K562 (cell line): ENCODE measurements at regions not wholly inside any gene's neighbourhood (a gene's known extent, or its start where the extent isn't known, plus 50 kb on each side); places are given as distances from the start of the nearest gene placed in this dataset.

ENCODE experiments used
- ATAC-seq: fragments of 200-7000 bp; cut with Tn5 transposase; 3 replicates; pipeline ENCODE4 v1.9.1; 2020; ENCODE audit warnings: moderate library complexity
- BruUV-seq: library from RNA; stranded (reverse); fragments of 400-500 nt; replicated peaks from 2 replicates; lab custom pipeline; 2021; lab: Mats Ljungman, UMichigan
- CTCF ChIA-PET: fragments of 300-600 bp; formaldehyde crosslinking; extraction: SDS; loops from one replicate; lab custom pipeline; 2021; ENCODE audit warnings: low intra/inter-chr PET ratio; lab: Yijun Ruan, JAX
- POLR2A ChIA-PET: fragments of 300-600, 350-650 bp; sonication (Branson Sonifier 250); formaldehyde crosslinking; extraction: SDS; loops from one replicate; lab custom pipeline; 2021; ENCODE audit warnings: antibody characterized with exemption, inconsistent platforms; lab: Yijun Ruan, JAX
- DNase-seq, 4 experiments: peaks; one replicate each; pipeline versions ENCODE4 v3.0.0 to v3.0.0-alpha.2; 2011 to 2018; ENCODE audit warnings: low spot score in 3 of 4, mixed read lengths in 3 of 4; ENCODE audit errors: extremely low read depth in 1 of 4
- FAIRE-seq: peaks from 2 replicates; lab custom pipeline; 2011; peaks lifted over from hg19 to GRCh38; lab: Jason Lieb, UNC
- H2AFZ ChIP-seq: 2 replicates; pipeline ENCODE4 v1.6.0; 2011; ENCODE audit warnings: low read depth, low read length, control low read depth, inconsistent platforms
- H3K27ac ChIP-seq: fragments of 200-600 bp; 3 replicates; pipeline ENCODE4 v1.8.0; 2011; ENCODE audit warnings: low read depth, mild to moderate bottlenecking, control low read depth, inconsistent platforms, low read length, moderate library complexity, mixed read lengths; ENCODE audit errors: extremely low read depth
- H3K27me3 ChIP-seq, 2 experiments: fragments of 300-600 bp in 1 of 2; 2 replicates in 1 of 2; 3 replicates in 1 of 2; pipeline versions ENCODE4 v1.6.0 to v1.8.0; 2011; ENCODE audit warnings: inconsistent platforms in 2 of 2, low read length in 2 of 2, mild to moderate bottlenecking in 1 of 2, mixed read lengths in 1 of 2, moderate library complexity in 1 of 2; ENCODE audit not compliant: control insufficient read depth in 2 of 2, insufficient read depth in 2 of 2
- H3K36me3 ChIP-seq: fragments of 300-600 bp; 3 replicates; pipeline ENCODE4 v1.8.0; 2011; ENCODE audit warnings: mild to moderate bottlenecking, low read length, inconsistent platforms; ENCODE audit not compliant: control insufficient read depth, insufficient read depth
- H3K4me1 ChIP-seq, 2 experiments: fragments of 200-600 bp in 1 of 2; replicated peaks in 1 of 2; 2 replicates in 1 of 2; 3 replicates in 1 of 2; pipeline versions ENCODE4 v1.5.1 to v1.8.0; 2011; ENCODE audit warnings: inconsistent platforms in 2 of 2, low read length in 2 of 2, mild to moderate bottlenecking in 1 of 2, mixed read lengths in 1 of 2, moderate library complexity in 1 of 2; ENCODE audit not compliant: control insufficient read depth in 2 of 2, insufficient read depth in 2 of 2
- H3K4me2 ChIP-seq: 2 replicates; pipeline ENCODE4 v1.6.1; 2011; ENCODE audit warnings: low read length, control low read depth, inconsistent platforms, mixed read lengths; ENCODE audit not compliant: insufficient read depth
- H3K4me3 ChIP-seq: fragments of 200-600 bp; sonication (generic), shearing (Covaris generic); 2 replicates; pipeline ENCODE4 v1.5.1; 2016; ENCODE audit warnings: control low read depth, inconsistent platforms
- H3K79me2 ChIP-seq: fragments of 200-600 bp; 3 replicates; pipeline ENCODE4 v1.8.0; 2011; ENCODE audit warnings: low read length, inconsistent platforms; ENCODE audit not compliant: control insufficient read depth, insufficient read depth
- H3K9ac ChIP-seq, 2 experiments: 2 replicates each; pipeline versions ENCODE4 v1.6.0 to v1.6.1; 2011; ENCODE audit warnings: low read depth in 2 of 2, low read length in 2 of 2, control low read depth in 1 of 2, inconsistent platforms in 1 of 2, mild to moderate bottlenecking in 1 of 2, mixed read lengths in 1 of 2; ENCODE audit not compliant: insufficient read depth in 1 of 2
- H3K9me1 ChIP-seq: one replicate; pipeline ENCODE4 v1.6.0; 2011; ENCODE audit warnings: inconsistent platforms, mild to moderate bottlenecking, low read length, moderate library complexity; ENCODE audit not compliant: control insufficient read depth, insufficient read depth
- H3K9me3 ChIP-seq: replicated peaks from 2 replicates; pipeline ENCODE4 v1.5.1; 2011; ENCODE audit warnings: low read depth, low read length, inconsistent platforms; ENCODE audit not compliant: control insufficient read depth, insufficient read depth
- H4K20me1 ChIP-seq: replicated peaks from 2 replicates; pipeline ENCODE4 v1.6.1; 2011; ENCODE audit warnings: low read length, inconsistent platforms, mixed read lengths; ENCODE audit not compliant: control insufficient read depth, insufficient read depth
- BCL6 ChIP-seq: fragments of 250-450 bp; sonication (Bioruptor Pico); IDR thresholded peaks from 2 replicates; pipeline ENCODE4 v1.4.0; 2020
- BMI1 ChIP-seq: fragments of 150-350 bp; IDR thresholded peaks from 2 replicates; pipeline ENCODE4 v1.6.1; 2014; ENCODE audit warnings: low read length
- BRD4 ChIP-seq: fragments of 200-600 bp; sonication (generic); IDR thresholded peaks from 2 replicates; pipeline ENCODE4 v1.6.1; 2017; ENCODE audit warnings: inconsistent platforms
- EP400 ChIP-seq: fragments of 450-650 bp; IDR thresholded peaks from 2 replicates; pipeline ENCODE4 v1.6.1; 2017; ENCODE audit warnings: antibody characterized with exemption, mild to moderate bottlenecking, moderate library complexity
- FOXA1 ChIP-seq: fragments of 450-650 bp; IDR thresholded peaks from 2 replicates; pipeline ENCODE4 v1.6.1; 2016; ENCODE audit warnings: mild to moderate bottlenecking, borderline replicate concordance
- GABPA ChIP-seq: fragments of 200-800 bp; sonication (Bioruptor generic); conservative IDR thresholded peaks from 2 replicates; pipeline ENCODE4 v1.6.1; 2016; ENCODE audit warnings: low read depth, missing genetic modification characterization, missing compliant biosample characterization
- HEY1 ChIP-seq: fragments of 250-450 bp; sonication (Bioruptor Pico); IDR thresholded peaks from 2 replicates; pipeline ENCODE4 v1.5.0; 2020; ENCODE audit warnings: mild to moderate bottlenecking, moderate library complexity, borderline replicate concordance
- HLTF ChIP-seq: fragments of 450-650 bp; IDR thresholded peaks from 2 replicates; pipeline ENCODE4 v1.6.1; 2016
- KLF16 ChIP-seq: IDR thresholded peaks from 2 replicates; pipeline ENCODE4 v1.6.1; 2016; ENCODE audit warnings: antibody characterized with exemption
- RBM15 ChIP-seq: fragments of 200-400 bp; formaldehyde crosslinking; IDR thresholded peaks from 2 replicates; pipeline ENCODE4 v1.6.1; 2018; ENCODE audit warnings: mild to moderate bottlenecking, low read length, moderate library complexity; ENCODE audit not compliant: insufficient read depth
- RCOR1 ChIP-seq, 2 experiments: IDR thresholded peaks; 2 replicates each; pipeline ENCODE4 v1.6.1; 2012; ENCODE audit warnings: low read depth in 2 of 2, low read length in 2 of 2, borderline replicate concordance in 1 of 2, improper control_type of control experiment in 1 of 2
- SRSF3 ChIP-seq: fragments of 200-400 bp; formaldehyde crosslinking; IDR thresholded peaks from 2 replicates; pipeline ENCODE4 v1.6.1; 2016; ENCODE audit warnings: mild to moderate bottlenecking, low read length, moderate library complexity; ENCODE audit not compliant: insufficient read depth
- SRSF7 ChIP-seq: fragments of 200-400 bp; formaldehyde crosslinking; optimal IDR thresholded peaks from 2 replicates; pipeline ENCODE3; 2017; ENCODE audit warnings: mild to moderate bottlenecking, low read depth, low read length
- TBL1XR1 ChIP-seq, 2 experiments: IDR thresholded peaks; 2 replicates each; pipeline ENCODE4 v1.6.1; 2012; ENCODE audit warnings: improper control_type of control experiment in 2 of 2, low read length in 2 of 2, mild to moderate bottlenecking in 1 of 2
- ZKSCAN8 ChIP-seq: fragments of 200-800 bp; sonication (Bioruptor generic); IDR thresholded peaks from 2 replicates; pipeline ENCODE4 v1.6.1; 2016; ENCODE audit warnings: missing genetic modification characterization, missing compliant biosample characterization
- ZNF780A ChIP-seq: fragments of 250-450 bp; sonication (Bioruptor Pico); IDR thresholded peaks from 2 replicates; pipeline ENCODE4 v1.5.0; 2021; ENCODE audit warnings: mild to moderate bottlenecking
- ZSCAN29 ChIP-seq: fragments of 450-650 bp; IDR thresholded peaks from 2 replicates; pipeline ENCODE4 v1.6.1; 2017
- WGBS: fragments of 100-300 bp; shearing (Covaris generic); methylation state at CpG from one replicate; pipeline ENCODE4 v1.1.6; 2016; ENCODE audit warnings: low coverage, mixed read lengths; ENCODE audit not compliant: insufficient coverage; ENCODE audit errors: missing lambda C conversion rate; 5-methylcytosine and 5-hydroxymethylcytosine counted together
- in situ Hi-C: fragments of 300-500 bp; cut with MboI; formaldehyde crosslinking; loops from 4 replicates; pipeline ENCODE4 v1.15.0; 2018; ENCODE audit warnings: inconsistent platforms, mixed read lengths
- intact Hi-C: fragments of 100-400 bp; cut with micrococcal nuclease; formaldehyde crosslinking; loops from 2 replicates; pipeline ENCODE4 v1.14.2; 2022
- TF ChIP-seq, protein P1 (sequence below): IDR thresholded peaks from 2 replicates; pipeline ENCODE4 v1.6.1; 2011; ENCODE audit not compliant: insufficient read length; ENCODE audit errors: extremely low read depth
- TF ChIP-seq, protein P2 (sequence below), 2 experiments: fragments of 450-650 bp; IDR thresholded peaks; 2 replicates each; pipeline ENCODE4 v1.6.1; 2018; ENCODE audit warnings: mild to moderate bottlenecking in 2 of 2, low read depth in 1 of 2; ENCODE audit not compliant: partially characterized antibody in 2 of 2

DNA sequence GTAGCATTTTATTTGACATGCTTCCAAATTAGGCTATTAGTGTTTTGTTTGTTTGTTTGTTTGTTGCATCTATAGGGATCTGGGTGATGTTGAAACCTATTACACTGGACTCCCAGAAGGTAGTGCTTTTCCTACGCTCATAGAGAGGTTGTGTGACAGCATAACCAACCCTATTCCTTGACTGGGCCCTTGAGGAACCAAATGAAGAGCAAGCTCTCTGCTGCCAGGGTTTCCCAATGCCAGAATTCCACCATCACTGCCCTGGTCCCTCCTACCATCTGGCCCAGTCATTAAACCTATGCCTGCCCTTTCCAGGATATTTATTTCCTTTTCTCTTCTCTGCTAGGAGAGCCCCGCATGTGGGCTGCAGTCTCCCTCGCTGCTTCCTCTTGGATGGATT, 210.6 kb downstream of the IRS2 start:
- Histone ChIP-seq H3K36me3 (no peaks in the 10 kb centered on the region), H3K27ac (no peak overlapping the region)
- intact Hi-C loops: no loop called here

More for the DNA sequence above, 210.6 kb downstream of the IRS2 start:
- ATAC-seq (no peak), FAIRE-seq (no peak), DNase-seq (no peak)
- H2AFZ ChIP-seq: no peak overlapping the region
- CTCF ChIA-PET: no interaction called here
- TF ChIP-seq, protein P1, sequence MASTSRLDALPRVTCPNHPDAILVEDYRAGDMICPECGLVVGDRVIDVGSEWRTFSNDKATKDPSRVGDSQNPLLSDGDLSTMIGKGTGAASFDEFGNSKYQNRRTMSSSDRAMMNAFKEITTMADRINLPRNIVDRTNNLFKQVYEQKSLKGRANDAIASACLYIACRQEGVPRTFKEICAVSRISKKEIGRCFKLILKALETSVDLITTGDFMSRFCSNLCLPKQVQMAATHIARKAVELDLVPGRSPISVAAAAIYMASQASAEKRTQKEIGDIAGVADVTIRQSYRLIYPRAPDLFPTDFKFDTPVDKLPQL: no peak
- TF ChIP-seq SRSF7 (no peak), SRSF3 (no peak), BRD4 (no peak), RCOR1 (IDR thresholded peaks at IDR 0.05; ENCODE audit: borderline replicate concordance in 1 of 2, low read depth in 2 of 2, low read length in 2 of 2) (no peak), HLTF (no peak), GABPA (tag) (no peak), BCL6 (CRISPR knock-in tag) (no peak), ZKSCAN8 (no peak), KLF16 (no peak), TBL1XR1 (IDR thresholded peaks at IDR 0.05; ENCODE audit: low read length in 2 of 2) (no peak), ZSCAN29 (no peak), EP400 (no peak), BMI1 (no peak), ZNF780A (CRISPR knock-in tag) (no peak), FOXA1 (no peak), HEY1 (CRISPR knock-in tag) (no peak), RBM15 (no peak)
- TF ChIP-seq, protein P2, sequence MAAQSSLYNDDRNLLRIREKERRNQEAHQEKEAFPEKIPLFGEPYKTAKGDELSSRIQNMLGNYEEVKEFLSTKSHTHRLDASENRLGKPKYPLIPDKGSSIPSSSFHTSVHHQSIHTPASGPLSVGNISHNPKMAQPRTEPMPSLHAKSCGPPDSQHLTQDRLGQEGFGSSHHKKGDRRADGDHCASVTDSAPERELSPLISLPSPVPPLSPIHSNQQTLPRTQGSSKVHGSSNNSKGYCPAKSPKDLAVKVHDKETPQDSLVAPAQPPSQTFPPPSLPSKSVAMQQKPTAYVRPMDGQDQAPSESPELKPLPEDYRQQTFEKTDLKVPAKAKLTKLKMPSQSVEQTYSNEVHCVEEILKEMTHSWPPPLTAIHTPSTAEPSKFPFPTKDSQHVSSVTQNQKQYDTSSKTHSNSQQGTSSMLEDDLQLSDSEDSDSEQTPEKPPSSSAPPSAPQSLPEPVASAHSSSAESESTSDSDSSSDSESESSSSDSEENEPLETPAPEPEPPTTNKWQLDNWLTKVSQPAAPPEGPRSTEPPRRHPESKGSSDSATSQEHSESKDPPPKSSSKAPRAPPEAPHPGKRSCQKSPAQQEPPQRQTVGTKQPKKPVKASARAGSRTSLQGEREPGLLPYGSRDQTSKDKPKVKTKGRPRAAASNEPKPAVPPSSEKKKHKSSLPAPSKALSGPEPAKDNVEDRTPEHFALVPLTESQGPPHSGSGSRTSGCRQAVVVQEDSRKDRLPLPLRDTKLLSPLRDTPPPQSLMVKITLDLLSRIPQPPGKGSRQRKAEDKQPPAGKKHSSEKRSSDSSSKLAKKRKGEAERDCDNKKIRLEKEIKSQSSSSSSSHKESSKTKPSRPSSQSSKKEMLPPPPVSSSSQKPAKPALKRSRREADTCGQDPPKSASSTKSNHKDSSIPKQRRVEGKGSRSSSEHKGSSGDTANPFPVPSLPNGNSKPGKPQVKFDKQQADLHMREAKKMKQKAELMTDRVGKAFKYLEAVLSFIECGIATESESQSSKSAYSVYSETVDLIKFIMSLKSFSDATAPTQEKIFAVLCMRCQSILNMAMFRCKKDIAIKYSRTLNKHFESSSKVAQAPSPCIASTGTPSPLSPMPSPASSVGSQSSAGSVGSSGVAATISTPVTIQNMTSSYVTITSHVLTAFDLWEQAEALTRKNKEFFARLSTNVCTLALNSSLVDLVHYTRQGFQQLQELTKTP (IDR thresholded peaks at IDR 0.05; ENCODE audit: low read depth in 1 of 2, partially characterized antibody in 2 of 2): no peak
- no TSS peak for BruUV-seq
- H3K9me3 ChIP-seq: no peaks in the 10 kb centered on the region
- 0% methylated on average over 2 of the region's 3 CpGs for WGBS
- no peak overlapping the region for H3K4me2 ChIP-seq
- H3K4me1 ChIP-seq: no peaks in the 10 kb centered on the region
- H3K79me2 ChIP-seq: no peaks in the 10 kb centered on the region
- in situ Hi-C loops: no loop called here
- no peak overlapping the region for H3K9ac ChIP-seq
- H3K9me1 ChIP-seq: no peaks in the 10 kb centered on the region
- no peaks in the 10 kb centered on the region for H4K20me1 ChIP-seq
- H3K27me3 ChIP-seq: peaks cover 0 to 4% of the 10 kb centered on the region in 2 experiments; a peak in 1 of 5 replicates
- POLR2A ChIA-PET: no interaction called here
- H3K4me3 ChIP-seq: no peak overlapping the region
